ENCODE measurements at regions not wholly inside any gene's neighbourhood (a gene's known extent, or its start where the extent isn't known, plus 50 kb on each side); places are given as distances from the start of the nearest gene placed in this dataset.
"Not testable (repeated sequence)": the region's sequence is repeated elsewhere in the genome, so short reads cannot be mapped to it uniquely, and the experiment has no call there.

GRCh38 chr13:80499536-80500290 lies 158.8 kb upstream of the SPRY2 start:
- DNase-seq (ENCODE audit: low read depth), result peak; percentile 31

- DNase-seq (ENCODE audit: low read depth), result no peak
Observed at GRCh38 chr13:80498433-80498832, 157.5 kb upstream of the SPRY2 start.

- DNase-seq (ENCODE audit: low read depth), result no peak
Observed at GRCh38 chr13:80497978-80498377, 157.1 kb upstream of the SPRY2 start.

GRCh38 chr13:80497439-80497838 lies 156.5 kb upstream of the SPRY2 start:
- no peak for DNase-seq (ENCODE audit: low read depth)

- DNase-seq (ENCODE audit: low read depth), result no peak
Observed at GRCh38 chr13:80496721-80497397, 155.9 kb upstream of the SPRY2 start.

- DNase-seq (ENCODE audit: low read depth), result not testable (repeated sequence)
Observed at GRCh38 chr13:80490491-80490943, 149.6 kb upstream of the SPRY2 start.

- DNase-seq (ENCODE audit: low read depth), result no peak
Observed at GRCh38 chr13:80486402-80486801, 145.5 kb upstream of the SPRY2 start.

- DNase-seq (ENCODE audit: low read depth), result no peak
Observed at GRCh38 chr13:80483157-80483556, 142.2 kb upstream of the SPRY2 start.

- no peak for DNase-seq (ENCODE audit: low read depth)
Observed at GRCh38 chr13:80481588-80481987, 140.7 kb upstream of the SPRY2 start.

GRCh38 chr13:80477661-80478443 lies 136.9 kb upstream of the SPRY2 start:
- no peak for DNase-seq (ENCODE audit: low read depth)

- no peak for DNase-seq (ENCODE audit: low read depth)
Observed at GRCh38 chr13:80476953-80477352, 136.0 kb upstream of the SPRY2 start.

- no peak for DNase-seq (ENCODE audit: low read depth)
Observed at GRCh38 chr13:80475718-80476117, 134.8 kb upstream of the SPRY2 start.

- DNase-seq (ENCODE audit: low read depth), result peak; percentile 88
Observed at GRCh38 chr13:80473695-80474094, 132.8 kb upstream of the SPRY2 start.

GRCh38 chr13:80469853-80470381 lies 129.0 kb upstream of the SPRY2 start:
- DNase-seq (ENCODE audit: low read depth), result peak; percentile 95

GRCh38 chr13:80469105-80469852 lies 128.4 kb upstream of the SPRY2 start:
- DNase-seq (ENCODE audit: low read depth), result no peak

- DNase-seq (ENCODE audit: low read depth), result no peak
Observed at GRCh38 chr13:80465321-80465720, 124.4 kb upstream of the SPRY2 start.

GRCh38 chr13:80463673-80464352 lies 122.9 kb upstream of the SPRY2 start:
- peak; percentile 32 for DNase-seq (ENCODE audit: low read depth)

- DNase-seq (ENCODE audit: low read depth), result no peak
Observed at GRCh38 chr13:80462567-80462966, 121.6 kb upstream of the SPRY2 start.

- no peak for DNase-seq (ENCODE audit: low read depth)
Observed at GRCh38 chr13:80462037-80462436, 121.1 kb upstream of the SPRY2 start.

- DNase-seq (ENCODE audit: low read depth), result peak; percentile 74
Observed at GRCh38 chr13:80458543-80458942, 117.6 kb upstream of the SPRY2 start.

GRCh38 chr13:80454245-80454644 lies 113.3 kb upstream of the SPRY2 start:
- DNase-seq (ENCODE audit: low read depth), result peak; percentile 90

All from iris pigment epithelial cell (primary cell).